Muscle layer of duodenum (tissue), 2 donors: ENCODE measurements at regions not wholly inside any gene's neighbourhood (a gene's known extent, or its start where the extent isn't known, plus 50 kb on each side); places are given as distances from the start of the nearest gene placed in this dataset.

Source experiments
- H3K27ac ChIP-seq: one replicate; pipeline ENCODE4 v1.7.0; 2013; ENCODE audit warnings: mild to moderate bottlenecking, low read length
- H3K27me3 ChIP-seq: one replicate; pipeline ENCODE4 v1.7.0; 2013; ENCODE audit warnings: low read depth, mild to moderate bottlenecking, control low read depth, low read length
- H3K36me3 ChIP-seq, 2 donors: one replicate each; pipeline ENCODE4 v1.7.0; 2013; ENCODE audit warnings: low read length in 2 of 2, control low read depth in 1 of 2, mild to moderate bottlenecking in 1 of 2; ENCODE audit not compliant: insufficient read depth in 2 of 2, control insufficient read depth in 1 of 2
- H3K4me1 ChIP-seq, 2 donors: one replicate each; pipeline ENCODE4 v1.7.0; 2013; ENCODE audit warnings: low read length in 2 of 2, mild to moderate bottlenecking in 2 of 2, control low read depth in 1 of 2, moderate library complexity in 1 of 2; ENCODE audit not compliant: insufficient read depth in 2 of 2, control insufficient read depth in 1 of 2
- H3K4me3 ChIP-seq, 2 donors: one replicate each; pipeline ENCODE4 v1.7.0; 2013; ENCODE audit warnings: low read length in 2 of 2, low read depth in 1 of 2, mild to moderate bottlenecking in 1 of 2
- H3K9me3 ChIP-seq, 2 donors: one replicate each; pipeline ENCODE4 v1.7.0; 2013; ENCODE audit warnings: low read length in 2 of 2, control low read depth in 1 of 2, mild to moderate bottlenecking in 1 of 2; ENCODE audit not compliant: control insufficient read depth in 1 of 2
- donor health status: healthy.

DNA sequence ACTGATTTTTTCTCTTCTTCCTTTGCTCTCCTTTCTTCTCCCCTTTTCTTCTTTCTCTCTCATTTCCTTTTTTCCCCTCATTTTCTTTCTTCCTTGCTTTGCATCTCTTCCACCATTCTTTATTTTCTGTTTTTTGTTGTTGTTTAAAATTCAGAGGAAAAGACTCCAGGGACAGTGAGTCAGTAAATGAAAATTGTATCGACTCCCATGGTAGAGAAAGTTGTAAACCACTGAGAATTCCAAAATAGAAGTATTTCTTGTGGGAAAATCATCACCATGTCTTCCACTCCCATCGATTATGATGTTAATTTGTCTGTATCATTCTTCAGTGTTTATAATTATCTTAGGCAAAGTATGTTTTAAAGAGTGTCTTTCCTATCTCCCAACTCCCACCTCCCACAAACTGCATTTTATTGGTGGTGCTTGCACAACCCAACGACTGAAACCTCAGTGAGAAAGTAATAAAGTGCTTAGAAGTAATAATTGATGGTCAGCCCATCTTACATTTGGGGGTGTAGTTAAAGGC, 134.3 kb downstream of the IRS1 start:
- H3K27me3 ChIP-seq: no peaks in the 10 kb centered on the region
- H3K27ac ChIP-seq: no peak overlapping the region
- no peaks in the 10 kb centered on the region for H3K9me3 ChIP-seq
- peaks cover 0 to 9% of the 10 kb centered on the region in 2 donors for H3K4me1 ChIP-seq
- no peaks in the 10 kb centered on the region for H3K36me3 ChIP-seq
- no peak overlapping the region for H3K4me3 ChIP-seq

DNA sequence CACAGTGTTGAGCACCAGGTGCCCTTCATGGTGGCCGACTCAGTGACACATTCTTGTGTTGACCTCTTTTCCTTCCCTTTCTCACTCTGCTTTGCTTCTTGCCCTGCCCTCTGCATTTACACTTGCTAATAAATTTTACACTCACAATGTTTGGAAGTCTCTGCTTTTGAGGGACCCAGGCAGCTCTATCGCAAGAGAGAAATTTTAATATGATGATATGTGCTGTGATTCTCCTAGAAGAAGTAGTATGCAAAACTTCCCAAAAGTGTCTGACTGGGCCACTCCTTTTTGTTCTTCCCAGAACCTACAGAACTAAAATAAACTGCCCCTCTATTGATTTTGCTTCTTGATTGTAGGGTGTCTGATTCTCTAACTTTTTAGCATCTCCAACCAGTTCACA, 135.0 kb downstream of the IRS1 start:
- Histone ChIP-seq H3K4me1 (peaks cover 0 to 9% of the 10 kb centered on the region in 2 donors), H3K4me3 (no peak overlapping the region), H3K27me3 (no peaks in the 10 kb centered on the region), H3K27ac (no peak overlapping the region), H3K36me3 (no peaks in the 10 kb centered on the region), H3K9me3 (no peaks in the 10 kb centered on the region)

DNA sequence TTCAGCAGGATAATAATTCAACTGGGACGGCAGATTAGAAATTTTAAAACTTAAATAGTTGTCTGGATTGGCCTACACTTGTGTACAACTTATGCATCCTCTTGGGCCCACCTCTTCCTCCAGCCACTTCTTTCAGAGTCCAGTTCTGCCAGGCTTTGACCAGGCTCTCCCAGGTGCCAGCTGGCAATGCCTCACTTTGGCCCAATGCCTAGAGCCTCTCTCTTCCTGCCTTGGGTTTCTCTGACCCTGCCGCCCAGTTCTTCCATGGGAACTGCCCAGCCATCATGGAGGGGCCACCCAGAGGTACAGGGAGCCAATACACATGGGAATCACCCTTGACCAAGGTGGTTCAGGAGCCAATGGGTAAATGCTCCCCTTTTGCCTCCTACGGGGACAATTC, 135.5 kb downstream of the IRS1 start:
- Histone ChIP-seq H3K4me1 (peaks cover 0 to 9% of the 10 kb centered on the region in 2 donors), H3K9me3 (no peaks in the 10 kb centered on the region), H3K27me3 (no peaks in the 10 kb centered on the region), H3K36me3 (no peaks in the 10 kb centered on the region), H3K27ac (no peak overlapping the region), H3K4me3 (no peak overlapping the region)

DNA sequence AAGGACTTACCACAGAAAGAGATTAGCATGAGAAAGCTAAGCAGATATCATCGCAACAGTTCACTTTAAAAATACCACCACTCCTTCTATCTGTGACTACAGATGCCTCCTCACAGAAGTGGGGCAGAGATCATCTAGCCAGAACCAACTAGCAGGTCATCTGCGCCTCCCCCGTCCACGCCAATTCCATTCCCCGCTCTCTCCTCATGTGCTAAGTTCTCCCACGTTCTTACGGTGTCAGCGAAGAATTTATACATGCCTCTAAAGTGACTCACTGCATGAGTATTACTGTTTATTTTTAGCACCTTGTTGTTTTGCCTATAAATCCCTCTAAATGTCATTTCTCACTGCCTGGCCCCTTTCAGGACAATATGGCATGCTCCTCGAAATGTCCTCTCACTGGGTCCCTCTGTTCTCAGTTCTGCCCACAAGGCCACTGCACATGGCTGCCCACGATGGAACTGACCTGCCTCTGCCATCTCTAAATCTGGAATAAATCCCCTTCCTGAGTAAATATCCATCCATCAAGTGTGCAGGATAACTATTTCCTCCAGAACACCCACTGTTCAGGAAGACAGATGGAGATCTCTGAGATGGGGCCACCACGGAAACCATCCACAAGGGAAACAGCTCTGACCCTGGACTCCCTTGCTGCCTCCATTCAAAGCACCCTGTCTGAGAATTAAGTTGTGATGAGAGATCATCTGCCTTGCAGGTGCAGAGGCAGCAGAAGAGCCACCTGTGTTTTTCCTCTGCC, 137.7 kb downstream of the IRS1 start:
- Histone ChIP-seq H3K27me3 (no peaks in the 10 kb centered on the region), H3K4me3 (no peak overlapping the region), H3K4me1 (peaks cover 0 to 9% of the 10 kb centered on the region in 2 donors), H3K9me3 (no peaks in the 10 kb centered on the region), H3K36me3 (no peaks in the 10 kb centered on the region), H3K27ac (no peak overlapping the region)

DNA sequence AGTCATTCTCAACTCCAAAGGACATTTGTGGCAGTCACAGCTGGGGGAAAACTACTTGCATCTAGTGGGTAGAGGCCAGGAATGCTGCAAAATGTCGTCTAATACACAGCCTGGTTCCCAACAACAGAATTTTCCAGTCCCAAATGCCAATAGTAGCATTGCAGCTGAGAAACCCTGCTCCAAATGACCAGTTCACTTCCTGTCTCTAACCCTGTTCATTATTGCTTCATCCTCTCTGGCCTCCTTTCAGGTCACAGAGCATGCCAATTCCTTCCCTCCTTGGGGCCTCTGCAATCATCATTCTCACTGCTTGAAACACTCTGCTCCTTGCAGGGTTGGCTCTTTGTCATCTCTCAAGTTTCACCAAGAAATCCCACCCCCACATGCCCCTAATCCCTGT, 139.1 kb downstream of the IRS1 start:
- H3K27ac ChIP-seq: peak overlapping the region; percentile 22
- H3K4me3 ChIP-seq: no peak overlapping the region
- no peaks in the 10 kb centered on the region for H3K27me3 ChIP-seq
- H3K4me1 ChIP-seq: peaks cover 0 to 13% of the 10 kb centered on the region in 2 donors
- no peaks in the 10 kb centered on the region for H3K36me3 ChIP-seq
- no peaks in the 10 kb centered on the region for H3K9me3 ChIP-seq

DNA sequence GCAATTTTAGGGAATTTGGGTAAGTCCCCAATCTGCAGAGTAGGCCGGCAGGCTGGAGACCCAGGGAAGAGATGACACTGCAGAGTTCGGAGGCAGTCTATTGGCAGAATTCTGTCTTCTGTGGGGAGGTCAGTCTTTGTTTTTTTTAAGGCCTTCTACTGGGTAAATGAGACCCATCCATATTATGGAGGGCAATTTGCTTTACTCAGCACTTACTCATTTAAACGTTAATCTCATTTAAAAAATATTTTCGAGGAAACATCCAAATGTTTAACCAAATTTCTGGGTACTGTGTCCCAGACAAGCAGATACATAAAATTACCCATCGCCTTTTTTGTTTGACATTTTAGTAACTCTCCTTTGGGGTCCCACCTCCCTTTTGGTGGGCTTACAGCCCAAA, 139.5 kb downstream of the IRS1 start:
- Histone ChIP-seq H3K4me3 (no peak overlapping the region), H3K4me1 (peaks cover 0 to 13% of the 10 kb centered on the region in 2 donors), H3K9me3 (no peaks in the 10 kb centered on the region), H3K27ac (peak overlapping the region; percentile 22), H3K36me3 (no peaks in the 10 kb centered on the region), H3K27me3 (no peaks in the 10 kb centered on the region)

DNA sequence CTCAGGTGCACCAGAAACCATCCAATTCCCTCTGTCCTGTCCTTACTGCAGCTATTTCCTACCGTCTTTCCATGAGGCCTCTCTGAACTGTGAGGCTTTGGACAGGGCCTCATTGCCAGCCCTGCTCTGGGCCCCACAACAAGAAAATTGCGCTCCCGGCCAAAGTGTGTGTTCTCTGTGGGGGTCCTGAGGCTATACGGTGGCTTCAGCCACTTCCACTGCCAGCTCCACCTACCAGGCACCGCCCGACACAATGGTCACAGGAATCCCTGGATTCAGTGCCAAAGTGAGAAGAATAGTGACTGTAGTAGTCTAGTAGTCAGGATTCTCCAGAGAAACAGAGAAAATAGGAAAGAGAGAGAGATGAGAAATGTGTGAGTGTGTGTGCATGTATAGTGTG, 140.2 kb downstream of the IRS1 start:
- no peak overlapping the region for H3K27ac ChIP-seq
- no peaks in the 10 kb centered on the region for H3K27me3 ChIP-seq
- no peaks in the 10 kb centered on the region for H3K36me3 ChIP-seq
- H3K4me1 ChIP-seq: peaks cover 0 to 13% of the 10 kb centered on the region in 2 donors
- no peaks in the 10 kb centered on the region for H3K9me3 ChIP-seq
- no peak overlapping the region for H3K4me3 ChIP-seq

DNA sequence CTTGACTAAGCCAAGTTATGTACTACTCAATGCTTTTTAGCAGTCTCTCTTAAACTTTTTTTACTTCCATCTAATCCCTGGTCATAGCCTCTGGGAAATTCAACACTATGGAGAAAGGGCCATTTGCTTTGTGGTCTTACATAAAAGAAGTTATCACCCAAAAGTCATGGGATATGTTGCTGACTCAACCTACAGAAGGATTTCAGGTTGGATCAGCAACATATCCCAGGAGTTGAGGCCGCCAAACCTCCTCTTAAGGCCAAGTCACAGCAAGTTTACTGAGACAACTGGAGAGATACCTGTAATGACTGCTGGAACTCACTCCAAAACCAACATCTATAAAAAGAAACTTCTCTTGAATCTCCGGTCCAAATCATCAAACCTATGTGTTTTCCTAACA, 141.1 kb downstream of the IRS1 start:
- no peaks in the 10 kb centered on the region for H3K27me3 ChIP-seq
- no peaks in the 10 kb centered on the region for H3K9me3 ChIP-seq
- no peaks in the 10 kb centered on the region for H3K36me3 ChIP-seq
- peaks cover 0 to 13% of the 10 kb centered on the region in 2 donors for H3K4me1 ChIP-seq
- no peak overlapping the region for H3K4me3 ChIP-seq
- H3K27ac ChIP-seq: no peak overlapping the region

DNA sequence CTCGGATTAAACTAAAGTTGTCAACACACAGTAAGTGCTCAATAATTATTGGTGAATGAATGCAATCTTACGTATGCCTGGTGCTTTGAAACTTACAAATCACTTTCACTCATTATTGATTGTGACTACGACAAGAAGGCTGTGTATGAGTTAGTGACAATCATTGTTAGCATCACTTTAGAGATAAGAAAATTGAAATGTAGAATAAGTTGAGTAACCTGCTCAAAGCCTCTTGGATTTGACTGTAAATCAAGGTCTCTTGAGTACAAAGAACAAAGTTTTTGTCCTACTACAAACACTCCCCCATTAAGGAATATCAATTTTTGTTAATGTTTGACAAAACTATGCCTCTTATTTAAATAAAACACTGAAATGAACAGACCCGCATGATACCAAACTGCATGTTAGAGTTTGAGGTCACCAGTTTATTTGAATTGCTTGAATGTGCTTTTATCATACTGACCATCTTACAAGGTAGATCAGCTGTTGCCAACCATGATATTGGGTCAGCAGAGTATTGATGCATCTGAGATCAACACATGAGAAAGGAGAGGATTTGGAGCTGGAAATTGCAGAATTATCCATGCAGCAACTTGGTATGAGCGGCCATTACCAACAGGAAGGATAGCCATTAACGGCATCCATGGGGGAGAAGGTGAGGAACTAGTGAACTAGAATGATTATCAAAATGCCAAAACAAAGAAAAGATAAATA, 142.1 kb downstream of the IRS1 start:
- H3K27ac ChIP-seq: no peak overlapping the region
- no peak overlapping the region for H3K4me3 ChIP-seq
- no peaks in the 10 kb centered on the region for H3K9me3 ChIP-seq
- no peaks in the 10 kb centered on the region for H3K27me3 ChIP-seq
- H3K36me3 ChIP-seq: no peaks in the 10 kb centered on the region
- peaks cover 0 to 13% of the 10 kb centered on the region in 2 donors for H3K4me1 ChIP-seq

DNA sequence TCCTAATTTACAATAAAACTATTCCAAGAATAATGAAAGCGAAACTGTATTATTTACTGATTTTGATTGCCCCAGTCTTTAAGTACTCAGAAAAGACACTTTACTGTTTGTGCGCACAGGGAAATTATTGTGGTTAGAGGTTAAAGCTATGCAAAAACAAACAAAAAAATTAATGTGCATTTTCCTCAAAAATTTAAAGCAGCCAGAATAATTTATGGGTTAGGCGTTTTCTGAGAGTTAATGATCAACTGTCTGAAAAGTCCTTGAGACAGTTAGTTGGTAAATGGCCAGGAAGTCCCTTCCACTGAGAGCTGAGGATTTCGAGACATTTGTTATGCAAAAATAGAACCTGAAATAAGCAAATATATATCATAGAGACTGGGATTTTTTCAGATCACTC, 143.3 kb downstream of the IRS1 start:
- Histone ChIP-seq H3K4me3 (no peak overlapping the region), H3K27me3 (no peaks in the 10 kb centered on the region), H3K27ac (no peak overlapping the region), H3K9me3 (no peaks in the 10 kb centered on the region), H3K4me1 (peaks cover 4 to 10% of the 10 kb centered on the region in 2 donors), H3K36me3 (no peaks in the 10 kb centered on the region)

DNA sequence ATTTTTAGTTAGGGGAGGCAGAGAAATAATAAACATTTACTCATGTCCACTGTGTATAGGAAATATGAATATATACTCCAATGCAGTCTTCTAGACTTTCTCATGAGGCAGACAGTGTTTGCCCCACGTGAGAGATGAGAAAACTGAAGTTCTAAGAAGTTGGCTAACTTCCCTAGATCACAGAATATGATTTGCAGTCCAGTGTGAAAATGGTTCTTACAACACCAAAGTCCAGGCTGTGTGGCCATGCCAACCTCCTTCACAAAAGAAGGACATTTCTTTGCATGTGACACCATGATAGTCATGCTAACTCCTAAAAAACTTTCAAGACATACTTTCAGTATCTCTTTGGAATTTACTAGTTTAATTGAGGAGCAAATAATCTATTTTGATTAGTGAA, 143.7 kb downstream of the IRS1 start:
- Histone ChIP-seq H3K4me3 (no peak overlapping the region), H3K36me3 (no peaks in the 10 kb centered on the region), H3K9me3 (no peaks in the 10 kb centered on the region), H3K27ac (no peak overlapping the region), H3K4me1 (peaks cover 6 to 10% of the 10 kb centered on the region in 2 donors), H3K27me3 (no peaks in the 10 kb centered on the region)
